Prostate gland (tissue), 2 donors: ENCODE measurements at regions not wholly inside any gene's neighbourhood (a gene's known extent, or its start where the extent isn't known, plus 50 kb on each side); places are given as distances from the start of the nearest gene placed in this dataset.

Experiments
- DNase-seq: peaks from one replicate; pipeline ENCODE4 v3.0.0-alpha.2; 2019; ENCODE audit warnings: low spot score
- H3K27ac ChIP-seq, 2 donors: fragments of 200-600 bp; sonication (generic); 2 replicates each; pipeline ENCODE4 v1.5.1; 2017 to 2019
- H3K27me3 ChIP-seq: fragments of 200-600 bp; sonication (generic); replicated peaks from 2 replicates; pipeline ENCODE4 v1.5.1; 2019; ENCODE audit not compliant: insufficient read depth
- H3K36me3 ChIP-seq, 2 donors: fragments of 200-600 bp; sonication (generic); 1 replicate in 1 of 2; 2 replicates in 1 of 2; pipeline versions ENCODE4 v1.5.1 to v1.8.1; 2017 to 2019
- H3K4me1 ChIP-seq: fragments of 200-600 bp; sonication (generic); replicated peaks from 2 replicates; pipeline ENCODE4 v1.5.1; 2019
- H3K4me3 ChIP-seq, 2 donors: fragments of 200-600 bp; sonication (generic); 2 replicates each; pipeline ENCODE4 v1.5.1; 2017 to 2019
- H3K9me3 ChIP-seq: fragments of 200-600 bp; sonication (generic); 2 replicates; pipeline ENCODE4 v1.5.1; 2017
- CTCF ChIP-seq, 4 experiments: fragments of 200-600 bp in 2 of 4; fragments of 450-650 bp in 2 of 4; sonication (generic) in 2 of 4; IDR thresholded peaks; 1 replicate in 3 of 4; 2 replicates in 1 of 4; pipeline ENCODE4 v1.5.1; 2016 to 2019; ENCODE audit warnings: antibody characterized with exemption in 4 of 4, mild to moderate bottlenecking in 2 of 4, moderate library complexity in 2 of 4
- POLR2A ChIP-seq: fragments of 450-650 bp; IDR thresholded peaks from one replicate; pipeline ENCODE4 v1.6.1; 2016; ENCODE audit warnings: antibody characterized with exemption, mild to moderate bottlenecking
- POLR2AphosphoS5 ChIP-seq: sonication (generic); formaldehyde crosslinking; IDR thresholded peaks from one replicate; pipeline ENCODE4 v1.6.1; 2017; ENCODE audit warnings: antibody characterized with exemption
- WGBS: methylation state at CpG from one replicate; pipeline ENCODE4 v1.1.5; 2018; 5-methylcytosine and 5-hydroxymethylcytosine counted together
- intact Hi-C: fragments of 100-400 bp; cut with DNase I; formaldehyde crosslinking; loops from one replicate; pipeline ENCODE4 v1.14.2; 2022

DNA sequence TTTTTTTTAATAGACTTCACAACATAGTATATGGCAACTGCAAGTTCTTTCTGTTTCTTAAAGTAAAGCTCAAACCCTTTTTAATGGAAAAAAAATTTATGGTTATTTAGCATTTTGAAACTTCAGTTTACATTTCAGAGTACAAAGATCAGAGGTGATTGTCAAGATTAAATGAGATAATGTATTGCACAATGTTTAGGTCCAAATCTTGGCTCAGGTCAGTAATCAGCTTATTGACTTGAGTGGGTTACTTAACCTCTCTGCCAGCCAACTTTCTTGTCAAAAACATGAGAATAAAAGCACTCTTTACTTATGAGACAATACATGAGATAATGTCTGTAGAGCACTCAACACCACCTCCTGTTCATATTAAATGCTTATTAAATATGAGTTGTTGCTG is 345.1 kb upstream of the PTPRD start:
- H3K4me1 ChIP-seq, result no peaks in the 10 kb centered on the region
- intact Hi-C loops, result no loop called here
- H3K27me3 ChIP-seq, result no peaks in the 10 kb centered on the region
- no peak overlapping the region for H3K4me3 ChIP-seq
- H3K9me3 ChIP-seq, result no peaks in the 10 kb centered on the region
- TF ChIP-seq POLR2A (no peak), POLR2AphosphoS5 (no peak), CTCF (IDR thresholded peaks at IDR 0.05) (no peak)
- H3K36me3 ChIP-seq, result no peaks in the 10 kb centered on the region
- DNase-seq, result no peak
- H3K27ac ChIP-seq, result no peak overlapping the region

GRCh38 chr9:10961883-10962282 is 349.1 kb upstream of the PTPRD start:
- intact Hi-C loops, result no loop called here
- no peak overlapping the region for H3K4me3 ChIP-seq
- TF ChIP-seq POLR2AphosphoS5 (no peak), POLR2A (no peak), CTCF (IDR thresholded peaks at IDR 0.05) (no peak)
- no peaks in the 10 kb centered on the region for H3K4me1 ChIP-seq
- 77% methylated on average over 4 of the region's 4 CpGs for WGBS
- H3K36me3 ChIP-seq, result no peaks in the 10 kb centered on the region
- H3K9me3 ChIP-seq, result no peaks in the 10 kb centered on the region
- no peak overlapping the region for H3K27ac ChIP-seq
- H3K27me3 ChIP-seq, result no peaks in the 10 kb centered on the region
- DNase-seq, result no peak

GRCh38 chr9:10983251-10983650 is 370.4 kb upstream of the PTPRD start:
- H3K27ac ChIP-seq, result no peak overlapping the region
- 85% methylated on average over 1 of the region's 1 CpG for WGBS
- no peaks in the 10 kb centered on the region for H3K9me3 ChIP-seq
- TF ChIP-seq POLR2AphosphoS5 (no peak), POLR2A (no peak), CTCF (IDR thresholded peaks at IDR 0.05) (no peak)
- H3K4me1 ChIP-seq, result no peaks in the 10 kb centered on the region
- H3K27me3 ChIP-seq, result no peaks in the 10 kb centered on the region
- no peak for DNase-seq
- no peaks in the 10 kb centered on the region for H3K36me3 ChIP-seq
- intact Hi-C loops, result no loop called here
- H3K4me3 ChIP-seq, result no peak overlapping the region

DNA sequence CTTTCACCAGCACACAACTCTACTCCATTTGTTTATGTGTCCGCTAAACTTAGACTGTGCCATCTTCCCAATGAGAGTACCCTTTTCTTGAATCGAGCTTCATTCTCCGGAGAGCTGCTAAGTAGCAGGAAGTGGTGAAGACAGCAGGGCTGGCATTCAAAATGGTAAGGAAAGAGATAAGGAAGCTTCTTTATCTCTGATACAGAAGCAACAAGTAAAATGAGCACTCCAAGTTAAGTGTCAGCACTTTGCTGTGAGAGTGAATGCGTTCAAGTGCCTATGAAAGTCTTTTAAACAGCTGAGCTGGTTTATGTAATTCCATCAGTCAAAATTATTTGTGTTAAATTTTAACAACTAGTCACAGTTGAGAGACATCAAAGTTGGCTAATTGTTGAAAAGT is 386.8 kb upstream of the PTPRD start:
- Histone ChIP-seq H3K4me3 (no peak overlapping the region), H3K4me1 (no peaks in the 10 kb centered on the region), H3K27ac (no peak overlapping the region), H3K36me3 (no peaks in the 10 kb centered on the region), H3K27me3 (no peaks in the 10 kb centered on the region), H3K9me3 (no peaks in the 10 kb centered on the region)
- intact Hi-C loops, result no loop called here
- TF ChIP-seq POLR2A, result no peak
- no peak for TF ChIP-seq POLR2AphosphoS5
- TF ChIP-seq CTCF (IDR thresholded peaks at IDR 0.05), result no peak
- no peak for DNase-seq
- WGBS, result 90% methylated on average over 4 of the region's 4 CpGs

DNA sequence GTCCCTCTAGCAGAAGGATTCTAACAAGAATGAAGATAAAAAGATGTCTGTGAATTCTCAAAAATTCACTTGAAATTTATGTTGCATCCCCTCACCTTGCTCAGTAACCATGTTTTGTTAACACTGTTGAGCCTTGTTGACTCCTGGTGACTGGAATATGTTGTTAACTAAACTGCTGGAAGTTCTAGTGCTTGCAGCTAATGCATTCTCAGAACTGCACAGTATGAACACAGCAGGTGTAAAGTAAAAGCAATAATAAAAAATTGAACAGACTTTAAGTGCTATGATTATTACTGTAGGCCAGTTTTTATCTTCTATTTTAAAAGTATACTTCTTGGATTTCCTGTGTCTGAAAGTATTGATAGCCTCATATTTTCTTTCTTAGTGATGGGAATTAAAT is 388.7 kb upstream of the PTPRD start:
- intact Hi-C loops, result no loop called here
- no peak for TF ChIP-seq POLR2A
- no peak for TF ChIP-seq POLR2AphosphoS5
- TF ChIP-seq CTCF (IDR thresholded peaks at IDR 0.05), result no peak
- no peak overlapping the region for H3K27ac ChIP-seq

More for the DNA sequence above, 388.7 kb upstream of the PTPRD start:
- no peaks in the 10 kb centered on the region for H3K27me3 ChIP-seq
- H3K36me3 ChIP-seq, result no peaks in the 10 kb centered on the region
- DNase-seq, result no peak
- H3K4me1 ChIP-seq, result no peaks in the 10 kb centered on the region
- H3K9me3 ChIP-seq, result no peaks in the 10 kb centered on the region
- no peak overlapping the region for H3K4me3 ChIP-seq
